SK-N-SH treated with all-trans-retinoic acid at 6 μM for 48 hours (cell line): ENCODE measurements at regions not wholly inside any gene's neighbourhood (a gene's known extent, or its start where the extent isn't known, plus 50 kb on each side); places are given as distances from the start of the nearest gene placed in this dataset.

ENCODE experiments used
- ATAC-seq: fragments of 200-7000 bp; cut with Tn5 transposase; 3 replicates; pipeline ENCODE4 v1.9.1; 2020; ENCODE audit warnings: mild to moderate bottlenecking, moderate library complexity
- ARNTL ChIP-seq: fragments of 450-650 bp; formaldehyde crosslinking; IDR thresholded peaks from 2 replicates; pipeline ENCODE4 v1.5.0; 2020; ENCODE audit warnings: low read depth, mild to moderate bottlenecking, moderate library complexity, borderline replicate concordance
- BACH2 ChIP-seq: fragments of 250-450 bp; sonication (Bioruptor Pico); IDR thresholded peaks from 2 replicates; pipeline ENCODE4 v1.9.0; 2021; ENCODE audit warnings: mild to moderate bottlenecking, borderline replicate concordance
- CREB5 ChIP-seq: fragments of 250-450 bp; sonication (Bioruptor Pico); IDR thresholded peaks from 2 replicates; pipeline ENCODE4 v1.5.1; 2020; ENCODE audit warnings: low read depth, mild to moderate bottlenecking, moderate library complexity
- CSDC2 ChIP-seq: fragments of 250-450 bp; sonication (Bioruptor Pico); IDR thresholded peaks from 2 replicates; pipeline ENCODE4 v1.5.0; 2020; ENCODE audit warnings: mild to moderate bottlenecking, moderate library complexity
- CSRNP3 ChIP-seq: fragments of 250-450 bp; sonication (Bioruptor Pico); IDR thresholded peaks from 2 replicates; pipeline ENCODE4 v1.5.1; 2021; ENCODE audit warnings: mild to moderate bottlenecking, moderate library complexity
- ESRRG ChIP-seq: fragments of 250-450 bp; sonication (Bioruptor Pico); IDR thresholded peaks from 2 replicates; pipeline ENCODE4 v1.6.1; 2021; ENCODE audit warnings: mild to moderate bottlenecking
- GLIS3 ChIP-seq: fragments of 250-450 bp; sonication (Bioruptor Pico); IDR thresholded peaks from 2 replicates; pipeline ENCODE4 v1.5.0; 2020; ENCODE audit warnings: mild to moderate bottlenecking, moderate library complexity
- ISL1 ChIP-seq: fragments of 250-450 bp; sonication (Bioruptor Pico); IDR thresholded peaks from 2 replicates; pipeline ENCODE4 v2.1.2; 2022; ENCODE audit warnings: mild to moderate bottlenecking, moderate library complexity
- OSR1 ChIP-seq: fragments of 250-450 bp; sonication (Bioruptor Pico); IDR thresholded peaks from 2 replicates; pipeline ENCODE4 v1.8.0; 2022; ENCODE audit warnings: moderate library complexity, mild to moderate bottlenecking, inconsistent platforms
- PATZ1 ChIP-seq: fragments of 250-450 bp; sonication (Bioruptor Pico); IDR thresholded peaks from 2 replicates; pipeline ENCODE4 v1.8.0; 2020; ENCODE audit warnings: mild to moderate bottlenecking, moderate library complexity, borderline replicate concordance
- POU6F1 ChIP-seq: fragments of 250-450 bp; sonication (Bioruptor Pico); IDR thresholded peaks from 2 replicates; pipeline ENCODE4 v1.8.0; 2021; ENCODE audit warnings: low read depth, mild to moderate bottlenecking, moderate library complexity, borderline replicate concordance
- PPARA ChIP-seq: fragments of 250-450 bp; sonication (Bioruptor Pico); IDR thresholded peaks from 2 replicates; pipeline ENCODE4 v1.5.0; 2020; ENCODE audit warnings: mild to moderate bottlenecking, borderline replicate concordance
- RARB ChIP-seq: fragments of 250-450 bp; sonication (Bioruptor Pico); IDR thresholded peaks from 2 replicates; pipeline ENCODE4 v1.8.0; 2021; ENCODE audit warnings: mild to moderate bottlenecking, moderate library complexity
- SNAI2 ChIP-seq: fragments of 250-450 bp; sonication (Bioruptor Pico); IDR thresholded peaks from 2 replicates; pipeline ENCODE4 v1.5.0; 2020; ENCODE audit warnings: mild to moderate bottlenecking, moderate library complexity
- TCF4 ChIP-seq: fragments of 250-450 bp; sonication (Bioruptor Pico); IDR thresholded peaks from 2 replicates; pipeline ENCODE4 v1.8.0; 2021; ENCODE audit warnings: mild to moderate bottlenecking, moderate library complexity, borderline replicate concordance
- TSHZ2 ChIP-seq: fragments of 250-450 bp; sonication (Bioruptor Pico); IDR thresholded peaks from 2 replicates; pipeline ENCODE4 v1.5.0; 2020; ENCODE audit warnings: mild to moderate bottlenecking, moderate library complexity
- ZC3H10 ChIP-seq: fragments of 250-450 bp; sonication (Bioruptor Pico); IDR thresholded peaks from 2 replicates; pipeline ENCODE4 v1.5.1; 2021; ENCODE audit warnings: mild to moderate bottlenecking, moderate library complexity
- ZFP3 ChIP-seq: fragments of 250-450 bp; sonication (Bioruptor Pico); IDR thresholded peaks from 2 replicates; pipeline ENCODE4 v1.5.0; 2020; ENCODE audit warnings: mild to moderate bottlenecking, moderate library complexity
- ZFP30 ChIP-seq: fragments of 450-650 bp; formaldehyde crosslinking; IDR thresholded peaks from 2 replicates; pipeline ENCODE4 v1.5.0; 2022; ENCODE audit warnings: mild to moderate bottlenecking, moderate library complexity
- ZNF565 ChIP-seq: fragments of 450-650 bp; formaldehyde crosslinking; conservative IDR thresholded peaks from 2 replicates; pipeline ENCODE4 v1.5.0; 2020; ENCODE audit warnings: low read depth, mild to moderate bottlenecking, moderate library complexity
- ZNF70 ChIP-seq: fragments of 450-650 bp; formaldehyde crosslinking; IDR thresholded peaks from 2 replicates; pipeline ENCODE4 v1.5.0; 2020; ENCODE audit warnings: mild to moderate bottlenecking, moderate library complexity
- ZNF8 ChIP-seq: fragments of 450-650 bp; formaldehyde crosslinking; IDR thresholded peaks from 2 replicates; pipeline ENCODE4 v1.5.0; 2020; ENCODE audit warnings: mild to moderate bottlenecking, moderate library complexity

GRCh38 chr18:10168477-10168876 is 254.7 kb downstream of the VAPA start:
- ATAC-seq, result no peak
- no peak for TF ChIP-seq SNAI2 (CRISPR knock-in tag)
- TF ChIP-seq TSHZ2, result no peak
- no peak for TF ChIP-seq ZFP30 (CRISPR knock-in tag)
- no peak for TF ChIP-seq ZNF8 (CRISPR knock-in tag)
- TF ChIP-seq CREB5 (CRISPR knock-in tag), result no peak
- TF ChIP-seq ZFP3 (CRISPR knock-in tag), result no peak
- TF ChIP-seq ZNF70 (CRISPR knock-in tag), result no peak
- TF ChIP-seq ZNF565 (CRISPR knock-in tag), result no peak
- no peak for TF ChIP-seq ESRRG (CRISPR knock-in tag)
- no peak for TF ChIP-seq PATZ1
- TF ChIP-seq POU6F1 (CRISPR knock-in tag), result no peak
- TF ChIP-seq CSDC2 (CRISPR knock-in tag), result no peak
- TF ChIP-seq ZC3H10, result no peak
- TF ChIP-seq BACH2 (CRISPR knock-in tag), result no peak
- no peak for TF ChIP-seq PPARA (CRISPR knock-in tag)
- no peak for TF ChIP-seq OSR1 (CRISPR knock-in tag)
- TF ChIP-seq TCF4, result no peak
- TF ChIP-seq CSRNP3 (CRISPR knock-in tag), result no peak
- no peak for TF ChIP-seq GLIS3 (CRISPR knock-in tag)
- TF ChIP-seq RARB, result no peak

- TF ChIP-seq PPARA (CRISPR knock-in tag) (no peak), ZFP3 (CRISPR knock-in tag) (no peak), PATZ1 (no peak), CSRNP3 (CRISPR knock-in tag) (0 out of 2 replicates have a peak, but pooled peaks have one; percentile 43), ARNTL (CRISPR knock-in tag) (no peak), ZFP30 (CRISPR knock-in tag) (no peak), ISL1 (peak; percentile 89), OSR1 (CRISPR knock-in tag) (no peak), GLIS3 (CRISPR knock-in tag) (no peak), ESRRG (CRISPR knock-in tag) (no peak), TCF4 (peak; percentile 47; the same call in 1 of the 2 replicates)
- peak; percentile 75 for ATAC-seq
Measured at GRCh38 chr18:10169064-10169562, 255.3 kb downstream of the VAPA start.
